HK-2 (cell line): ENCODE measurements at regions not wholly inside any gene's neighbourhood (a gene's known extent, or its start where the extent isn't known, plus 50 kb on each side); places are given as distances from the start of the nearest gene placed in this dataset.
"Not testable (repeated sequence)": the region's sequence is repeated elsewhere in the genome, so short reads cannot be mapped to it uniquely, and the experiment has no call there.

Experiments used
- DNase-seq: peaks from one replicate; pipeline ENCODE4 v3.0.0-alpha.2; 2018; ENCODE audit not compliant: unreplicated experiment

GRCh38 chr2:176914371-176914770 is 298.2 kb upstream of the HNRNPA3 start:
- no peak for DNase-seq

GRCh38 chr2:176922545-176922944 is 290.0 kb upstream of the HNRNPA3 start:
- not testable (repeated sequence) for DNase-seq

GRCh38 chr2:176923205-176923604 is 289.4 kb upstream of the HNRNPA3 start:
- no peak for DNase-seq

GRCh38 chr2:176924909-176925534 is 287.6 kb upstream of the HNRNPA3 start:
- no peak for DNase-seq

- no peak for DNase-seq
These were observed 286.1 kb upstream of the HNRNPA3 start for GRCh38 chr2:176926453-176926852.

GRCh38 chr2:176929387-176929786 is 283.2 kb upstream of the HNRNPA3 start:
- not testable (repeated sequence) for DNase-seq

GRCh38 chr2:176931588-176932563 is 280.7 kb upstream of the HNRNPA3 start:
- DNase-seq: no peak

- no peak for DNase-seq
These were observed 278.5 kb upstream of the HNRNPA3 start for GRCh38 chr2:176934131-176934530.

- DNase-seq: no peak
These were observed 277.7 kb upstream of the HNRNPA3 start for GRCh38 chr2:176934869-176935415.

GRCh38 chr2:176935543-176936102 is 277.0 kb upstream of the HNRNPA3 start:
- no peak for DNase-seq

- no peak for DNase-seq
These were observed 276.2 kb upstream of the HNRNPA3 start for GRCh38 chr2:176936410-176936809.

- no peak for DNase-seq
These were observed 267.6 kb upstream of the HNRNPA3 start for GRCh38 chr2:176944998-176945397.

- no peak for DNase-seq
These were observed 264.8 kb upstream of the HNRNPA3 start for GRCh38 chr2:176947754-176948153.

GRCh38 chr2:176951218-176951617 is 261.4 kb upstream of the HNRNPA3 start:
- DNase-seq: not testable (repeated sequence)

- no peak for DNase-seq
These were observed 255.8 kb upstream of the HNRNPA3 start for GRCh38 chr2:176956791-176957190.

GRCh38 chr2:176959614-176960013 is 253.0 kb upstream of the HNRNPA3 start:
- no peak for DNase-seq

GRCh38 chr2:176960061-176960460 is 252.5 kb upstream of the HNRNPA3 start:
- DNase-seq: no peak

- DNase-seq: no peak
These were observed 251.7 kb upstream of the HNRNPA3 start for GRCh38 chr2:176960736-176961520.

GRCh38 chr2:176961775-176962619 is 250.6 kb upstream of the HNRNPA3 start:
- DNase-seq: no peak

- no peak for DNase-seq
These were observed 248.9 kb upstream of the HNRNPA3 start for GRCh38 chr2:176963568-176964287.
